HFF-Myc (cell line): ENCODE measurements at regions not wholly inside any gene's neighbourhood (a gene's known extent, or its start where the extent isn't known, plus 50 kb on each side); places are given as distances from the start of the nearest gene placed in this dataset.
"Not testable (repeated sequence)": the region's sequence is repeated elsewhere in the genome, so short reads cannot be mapped to it uniquely, and the experiment has no call there.

Experiments
- DNase-seq: peaks from one replicate; pipeline ENCODE4 v3.0.0-alpha.2; 2011; ENCODE audit warnings: low read depth; ENCODE audit errors: extremely low read depth
- H3K4me3 ChIP-seq: replicated peaks from 2 replicates; pipeline ENCODE4 v1.5.1; 2011; ENCODE audit warnings: low read depth, mild to moderate bottlenecking, control low read depth, low read length
- TF ChIP-seq, protein P1 (sequence below): IDR thresholded peaks from 2 replicates; pipeline ENCODE4 v1.5.1; 2012; ENCODE audit warnings: mild to moderate bottlenecking, low read depth, low read length, control low read depth; ENCODE audit errors: missing control alignments

DNA sequence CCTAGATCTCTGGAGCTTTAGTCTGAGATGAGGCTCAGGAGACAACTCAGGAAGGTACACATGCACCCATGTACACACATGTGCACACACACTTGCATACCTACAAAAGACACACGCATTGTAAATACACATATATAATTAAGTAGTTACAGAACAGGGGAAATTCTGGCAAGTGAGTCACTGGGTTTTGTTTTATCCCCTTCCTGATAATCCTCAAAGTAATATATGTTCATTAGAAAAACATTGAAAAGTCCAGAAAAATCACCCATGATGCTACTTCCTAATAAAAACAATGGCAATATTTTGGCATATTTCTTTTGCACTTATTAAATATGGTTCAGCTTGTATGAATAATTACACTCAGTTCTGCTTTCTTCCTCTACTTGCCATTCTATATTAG is 115.3 kb upstream of the ECI2 start:
- H3K4me3 ChIP-seq = no peak overlapping the region
- TF ChIP-seq, protein P1, sequence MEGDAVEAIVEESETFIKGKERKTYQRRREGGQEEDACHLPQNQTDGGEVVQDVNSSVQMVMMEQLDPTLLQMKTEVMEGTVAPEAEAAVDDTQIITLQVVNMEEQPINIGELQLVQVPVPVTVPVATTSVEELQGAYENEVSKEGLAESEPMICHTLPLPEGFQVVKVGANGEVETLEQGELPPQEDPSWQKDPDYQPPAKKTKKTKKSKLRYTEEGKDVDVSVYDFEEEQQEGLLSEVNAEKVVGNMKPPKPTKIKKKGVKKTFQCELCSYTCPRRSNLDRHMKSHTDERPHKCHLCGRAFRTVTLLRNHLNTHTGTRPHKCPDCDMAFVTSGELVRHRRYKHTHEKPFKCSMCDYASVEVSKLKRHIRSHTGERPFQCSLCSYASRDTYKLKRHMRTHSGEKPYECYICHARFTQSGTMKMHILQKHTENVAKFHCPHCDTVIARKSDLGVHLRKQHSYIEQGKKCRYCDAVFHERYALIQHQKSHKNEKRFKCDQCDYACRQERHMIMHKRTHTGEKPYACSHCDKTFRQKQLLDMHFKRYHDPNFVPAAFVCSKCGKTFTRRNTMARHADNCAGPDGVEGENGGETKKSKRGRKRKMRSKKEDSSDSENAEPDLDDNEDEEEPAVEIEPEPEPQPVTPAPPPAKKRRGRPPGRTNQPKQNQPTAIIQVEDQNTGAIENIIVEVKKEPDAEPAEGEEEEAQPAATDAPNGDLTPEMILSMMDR = no peak

DNA sequence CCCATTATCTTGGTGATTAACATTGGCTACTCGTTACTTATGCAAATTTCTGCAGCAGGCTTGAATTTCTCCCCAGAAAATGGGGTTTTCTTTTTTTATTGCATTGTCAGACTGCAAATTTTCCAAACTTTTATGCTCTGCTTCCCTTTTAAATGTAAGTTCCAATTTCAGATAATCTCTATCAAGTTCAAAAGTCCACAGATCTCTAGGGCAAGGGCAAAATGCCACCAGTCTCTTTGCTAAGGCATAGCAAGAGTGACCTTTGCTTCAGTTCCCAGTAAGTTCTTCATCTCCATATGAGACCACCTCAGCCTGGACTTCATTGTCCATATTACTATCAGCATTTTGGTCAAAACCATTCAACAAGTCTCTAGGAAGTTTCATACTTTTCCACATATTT is 108.5 kb upstream of the ECI2 start:
- not testable (repeated sequence) for H3K4me3 ChIP-seq

More for the DNA sequence above, 115.3 kb upstream of the ECI2 start:
- no peak for DNase-seq

DNA sequence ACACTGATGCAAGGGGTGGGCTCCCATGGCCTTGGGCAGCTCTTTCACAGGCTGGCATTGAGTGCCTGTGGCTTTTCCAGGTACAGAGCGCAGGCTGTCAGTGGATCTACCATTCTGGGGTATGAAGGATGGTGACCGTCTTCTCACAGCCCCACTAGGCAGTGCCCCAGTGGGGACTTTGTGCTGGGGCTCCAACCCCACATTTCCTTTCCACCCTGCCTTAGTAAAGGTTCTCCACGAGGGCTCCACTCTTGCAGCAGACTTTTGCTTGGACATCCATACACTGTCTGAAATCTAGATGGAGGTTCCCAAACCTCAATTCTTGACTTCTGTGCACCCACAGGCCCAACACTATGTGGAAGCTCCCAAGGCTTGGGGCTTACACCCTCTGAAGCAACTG is 107.9 kb upstream of the ECI2 start:
- TF ChIP-seq, protein P1 = no peak
- no peak overlapping the region for H3K4me3 ChIP-seq
- DNase-seq = no peak

More for the DNA sequence above, 108.5 kb upstream of the ECI2 start:
- not testable (repeated sequence) for DNase-seq

DNA sequence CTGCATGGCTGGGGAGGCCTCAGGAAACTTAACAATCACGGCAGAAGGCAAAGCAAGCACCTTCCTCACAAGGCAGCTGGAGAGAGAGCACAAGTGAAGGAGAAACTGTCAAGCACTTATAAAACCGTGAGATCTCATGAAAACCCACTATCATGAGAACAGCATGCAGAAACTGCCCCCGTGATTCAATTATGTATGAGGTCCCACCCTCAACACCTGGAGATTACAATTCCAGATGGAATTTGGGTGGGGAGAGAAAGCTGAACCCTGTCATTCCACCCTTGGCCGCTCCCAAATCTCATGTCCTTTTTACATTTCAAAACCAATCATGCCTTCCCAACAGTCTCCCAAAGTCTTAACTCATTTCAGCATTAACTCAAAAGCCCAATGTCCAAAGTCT is 107.2 kb upstream of the ECI2 start:
- no peak overlapping the region for H3K4me3 ChIP-seq
- TF ChIP-seq, protein P1 = no peak
- no peak for DNase-seq

DNA sequence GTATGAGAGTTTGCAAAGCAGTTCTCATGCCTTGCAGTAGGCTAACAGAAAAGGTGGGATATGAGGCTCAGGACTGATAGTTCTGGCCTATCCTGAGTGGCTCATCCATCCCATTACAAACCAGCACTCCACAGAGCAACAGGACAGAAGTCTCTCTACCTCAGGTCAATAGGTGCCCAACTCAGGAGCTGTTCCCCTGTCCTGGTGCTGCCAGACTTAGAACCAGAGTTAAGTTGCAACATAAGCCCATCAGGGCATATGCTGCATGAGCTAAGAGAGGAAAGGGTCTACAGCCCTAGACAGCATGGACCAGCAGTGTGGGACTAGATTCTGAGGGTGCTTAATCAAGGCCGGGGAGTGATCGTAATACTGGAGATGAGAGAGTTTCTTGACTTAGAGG is 104.8 kb upstream of the ECI2 start:
- TF ChIP-seq, protein P1 = no peak
- no peak overlapping the region for H3K4me3 ChIP-seq
- DNase-seq = no peak

DNA sequence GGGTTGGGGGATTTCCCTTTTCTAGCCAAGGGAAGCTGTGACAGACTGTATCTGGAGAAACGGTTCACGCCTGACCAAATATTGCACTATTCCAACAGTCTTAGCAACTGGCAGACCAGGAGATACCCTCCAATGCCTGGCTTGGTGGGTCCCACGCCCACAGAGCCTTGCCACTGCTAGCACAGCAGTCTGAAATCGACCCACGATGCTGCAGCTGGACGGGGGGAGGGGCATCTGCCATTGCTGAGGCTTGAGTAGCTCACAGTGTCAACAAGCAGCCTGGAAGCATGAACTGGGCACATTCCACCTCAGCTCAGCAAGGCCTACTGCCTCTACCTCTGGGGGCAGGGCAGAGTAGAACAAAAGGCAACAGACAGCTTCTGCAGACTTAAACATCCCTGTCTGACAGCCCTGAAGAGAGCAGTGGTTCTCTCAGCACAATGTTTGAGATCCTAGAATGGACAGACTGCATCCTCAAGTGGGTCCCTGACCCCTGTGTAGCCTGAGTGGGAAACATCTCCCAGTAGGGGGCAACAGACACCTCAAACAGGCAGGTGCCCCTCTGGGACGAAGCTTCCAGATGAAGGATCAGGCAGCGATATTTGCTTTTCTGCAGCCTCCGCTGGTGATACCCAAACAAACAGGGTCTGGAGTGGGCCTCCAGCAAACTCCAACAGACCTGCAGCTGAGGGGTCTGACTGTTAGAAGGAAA is 89.9 kb upstream of the ECI2 start:
- TF ChIP-seq, protein P1 = no peak
- DNase-seq = no peak
- H3K4me3 ChIP-seq = no peak overlapping the region

DNA sequence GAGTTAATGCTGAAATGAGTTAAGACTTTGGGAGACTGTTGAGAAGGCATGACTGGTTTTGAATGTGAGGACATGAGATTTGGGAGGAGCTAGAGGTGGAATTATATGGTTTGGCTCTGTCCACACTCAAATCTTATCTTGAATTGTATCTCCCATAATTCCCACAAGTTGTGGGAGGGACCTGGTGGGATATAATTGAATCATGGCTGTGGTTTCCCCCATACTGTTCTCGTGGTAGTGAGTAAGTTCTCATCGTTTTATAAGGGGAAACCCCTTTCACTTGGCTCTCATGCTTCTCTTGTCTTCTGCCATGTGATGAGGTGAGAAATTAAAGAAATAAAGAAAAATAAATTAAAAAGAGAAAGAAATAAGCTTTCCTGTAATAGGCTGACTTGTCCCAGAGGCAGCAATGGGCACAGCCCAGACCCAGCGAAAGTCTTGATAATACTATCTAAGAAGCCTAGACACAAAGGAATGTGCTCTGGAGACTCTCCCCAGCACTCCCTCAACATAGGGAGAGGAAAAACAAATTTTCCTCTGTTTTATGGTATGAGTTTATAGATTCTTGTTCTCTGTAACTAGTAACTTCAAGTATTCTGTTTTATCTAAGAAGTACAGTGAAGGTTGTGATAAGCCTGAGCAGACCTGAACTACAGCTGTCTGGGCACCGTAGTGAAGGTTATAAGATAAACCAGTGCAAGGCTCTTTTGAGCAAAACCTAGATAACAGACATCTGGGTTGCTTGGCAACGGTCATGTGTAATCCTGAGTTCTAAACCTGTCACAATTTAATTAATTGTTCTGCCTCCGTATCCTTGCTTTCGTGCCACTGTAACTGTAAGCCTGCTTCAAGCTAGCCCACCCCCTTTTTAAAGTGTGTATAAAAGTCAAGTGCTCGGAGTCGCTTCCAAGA is 88.9 kb upstream of the ECI2 start:
- TF ChIP-seq, protein P1 = no peak
- DNase-seq = no peak

More for the DNA sequence above, 88.9 kb upstream of the ECI2 start:
- no peak overlapping the region for H3K4me3 ChIP-seq
